ENCODE measurements at regions not wholly inside any gene's neighbourhood (a gene's known extent, or its start where the extent isn't known, plus 50 kb on each side); places are given as distances from the start of the nearest gene placed in this dataset.

DNA sequence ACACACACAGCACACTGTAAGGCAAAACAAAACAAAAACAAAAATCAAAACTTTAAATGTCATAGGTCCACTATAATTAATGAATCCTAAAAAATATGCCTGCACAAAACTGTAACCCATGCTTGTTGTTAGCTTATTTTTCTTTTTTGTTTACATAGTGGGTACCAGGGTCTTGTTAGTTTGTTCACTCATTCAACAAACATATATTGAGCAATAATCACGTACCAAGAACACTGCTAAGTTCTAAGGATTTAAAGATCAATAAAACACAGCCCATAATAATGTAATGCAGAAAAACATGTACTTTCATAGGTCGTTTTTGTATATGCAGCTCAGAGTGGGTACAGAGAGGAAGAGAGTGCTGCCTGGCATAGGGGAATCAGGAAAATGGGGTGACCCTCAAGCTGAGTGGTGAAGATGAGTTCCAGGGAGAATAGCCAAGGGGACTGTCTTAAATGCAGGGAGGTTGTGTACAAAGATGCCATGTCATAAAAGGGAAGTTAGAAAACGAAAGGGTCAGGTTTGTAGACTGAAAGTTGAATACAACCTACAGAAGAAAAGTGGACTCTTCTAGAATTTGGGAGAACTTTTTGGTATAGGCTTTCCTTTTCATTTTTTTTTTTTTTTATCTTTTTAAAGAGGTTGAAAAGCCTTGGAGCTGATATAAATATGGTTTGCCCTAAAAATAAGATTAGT is 113.3 kb upstream of the TBX18 start:
- no peak for TF ChIP-seq CTCF (IDR thresholded peaks at IDR 0.05)
- TF ChIP-seq POLR2A (IDR thresholded peaks at IDR 0.05): no peak
